ENCODE measurements at regions not wholly inside any gene's neighbourhood (a gene's known extent, or its start where the extent isn't known, plus 50 kb on each side); places are given as distances from the start of the nearest gene placed in this dataset.
"Not testable (repeated sequence)": the region's sequence is repeated elsewhere in the genome, so short reads cannot be mapped to it uniquely, and the experiment has no call there.

GRCh38 chr1:100627936-100628335 lies 90.0 kb downstream of the GPR88 start:
- no peak for DNase-seq (ENCODE audit: extremely low read depth, low read depth, low spot score)

GRCh38 chr1:100628631-100629081 lies 90.7 kb downstream of the GPR88 start:
- no peak for DNase-seq (ENCODE audit: extremely low read depth, low read depth, low spot score)

GRCh38 chr1:100629391-100629790 lies 90.2 kb upstream of the VCAM1 start:
- DNase-seq (ENCODE audit: extremely low read depth, low read depth, low spot score): no peak

GRCh38 chr1:100631015-100631551 lies 88.5 kb upstream of the VCAM1 start:
- no peak for DNase-seq (ENCODE audit: extremely low read depth, low read depth, low spot score)

GRCh38 chr1:100642826-100643225 lies 76.7 kb upstream of the VCAM1 start:
- no peak for DNase-seq (ENCODE audit: extremely low read depth, low read depth, low spot score)

- no peak for DNase-seq (ENCODE audit: extremely low read depth, low read depth, low spot score)
Observed at GRCh38 chr1:100643471-100644196, 75.9 kb upstream of the VCAM1 start.

- no peak for DNase-seq (ENCODE audit: extremely low read depth, low read depth, low spot score)
Observed at GRCh38 chr1:100646001-100646400, 73.5 kb upstream of the VCAM1 start.

- no peak for DNase-seq (ENCODE audit: extremely low read depth, low read depth, low spot score)
Observed at GRCh38 chr1:100649146-100649545, 70.4 kb upstream of the VCAM1 start.

GRCh38 chr1:100657876-100658715 lies 61.4 kb upstream of the VCAM1 start:
- no peak for DNase-seq (ENCODE audit: extremely low read depth, low read depth, low spot score)

GRCh38 chr1:100658716-100659026 lies 60.9 kb upstream of the VCAM1 start:
- DNase-seq (ENCODE audit: extremely low read depth, low read depth, low spot score): no peak

- DNase-seq (ENCODE audit: extremely low read depth, low read depth, low spot score): no peak
Observed at GRCh38 chr1:100661176-100661575, 58.4 kb upstream of the VCAM1 start.

- DNase-seq (ENCODE audit: extremely low read depth, low read depth, low spot score): not testable (repeated sequence)
Observed at GRCh38 chr1:100668494-100668893, 51.0 kb upstream of the VCAM1 start.
